Large intestine (tissue), 3 donors: ENCODE measurements at regions not wholly inside any gene's neighbourhood (a gene's known extent, or its start where the extent isn't known, plus 50 kb on each side); places are given as distances from the start of the nearest gene placed in this dataset.

Experiments used
- DNase-seq, 2 donors: peaks; one replicate each; pipeline versions ENCODE4 v3.0.0 to v3.0.0-alpha.2; 2013
- H3K27ac ChIP-seq: one replicate; pipeline ENCODE4 v1.5.1; 2013; ENCODE audit warnings: low read length
- H3K27me3 ChIP-seq: 2 replicates; pipeline ENCODE4 v1.6.1; 2013; ENCODE audit warnings: low read length; ENCODE audit not compliant: control insufficient read depth, insufficient read depth
- H3K36me3 ChIP-seq: 2 replicates; pipeline ENCODE4 v1.6.1; 2013; ENCODE audit warnings: low read length; ENCODE audit not compliant: control insufficient read depth, insufficient read depth
- H3K4me1 ChIP-seq: one replicate; pipeline ENCODE4 v1.6.1; 2013; ENCODE audit warnings: low read length; ENCODE audit not compliant: control insufficient read depth, insufficient read depth
- H3K4me3 ChIP-seq: one replicate; pipeline ENCODE4 v1.5.1; 2013; ENCODE audit warnings: low read length
- H3K9me3 ChIP-seq: one replicate; pipeline ENCODE4 v1.6.1; 2013; ENCODE audit warnings: mild to moderate bottlenecking, low read depth, low read length, moderate library complexity; ENCODE audit not compliant: control insufficient read depth
- WGBS: methylation state at CpG from one replicate; pipeline ENCODE4 v1.1.5; 2013; ENCODE audit warnings: low lambda C conversion rate; ENCODE audit not compliant: insufficient coverage; 5-methylcytosine and 5-hydroxymethylcytosine counted together

DNA sequence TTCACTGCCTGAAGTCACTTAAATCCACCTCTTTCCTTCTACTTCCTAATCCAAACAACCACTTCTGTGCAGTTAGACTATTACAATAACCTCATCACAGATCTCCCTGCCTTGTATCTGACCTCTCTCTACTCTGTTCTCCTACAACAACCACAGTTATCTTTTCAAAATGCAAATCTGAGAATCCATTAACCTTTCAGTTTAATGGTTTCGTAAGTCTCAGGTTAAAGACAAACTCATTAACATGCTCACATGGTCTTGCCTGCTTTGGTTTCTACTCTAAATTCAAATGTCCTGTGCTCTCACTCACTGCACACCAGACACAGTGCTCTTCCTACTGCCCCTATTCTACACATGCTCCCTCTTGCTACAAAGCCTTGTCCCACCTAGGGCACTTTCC lies 406.5 kb upstream of the THBS1 start:
- Histone ChIP-seq H3K27ac (peak overlapping the region; percentile 62), H3K27me3 (no peaks in the 10 kb centered on the region), H3K9me3 (no peaks in the 10 kb centered on the region), H3K36me3 (no peaks in the 10 kb centered on the region), H3K4me1 (peaks cover 19% of the 10 kb centered on the region), H3K4me3 (no peak overlapping the region)
- DNase-seq, result peak in 1 of 2 donors; percentile 62
- WGBS, result 57% methylated on average over 1 of the region's 1 CpG

DNA sequence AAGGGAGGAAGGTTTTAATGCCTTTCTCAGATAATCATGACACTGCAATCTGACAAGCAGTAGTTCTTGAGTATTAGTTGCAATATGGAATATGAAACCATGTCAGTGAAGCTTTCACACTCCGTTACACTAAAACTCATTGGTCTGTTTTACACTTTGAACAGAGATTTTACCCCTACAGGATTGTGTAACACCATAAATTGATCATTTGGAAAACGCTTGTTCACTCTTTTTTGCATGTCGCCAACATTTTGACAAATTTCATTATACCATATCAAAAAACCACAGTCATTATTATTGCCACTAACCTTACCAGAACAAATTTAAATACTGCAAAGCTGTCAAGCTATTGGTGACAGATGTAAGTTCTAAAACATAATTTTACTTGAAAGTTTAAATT lies 404.8 kb upstream of the THBS1 start:
- H3K27ac ChIP-seq, result no peak overlapping the region
- no peak for DNase-seq
- no peaks in the 10 kb centered on the region for H3K27me3 ChIP-seq
- WGBS, result 100% methylated on average over 2 of the region's 3 CpGs
- H3K4me3 ChIP-seq, result no peak overlapping the region
- peaks cover 23% of the 10 kb centered on the region for H3K4me1 ChIP-seq
- no peaks in the 10 kb centered on the region for H3K9me3 ChIP-seq
- H3K36me3 ChIP-seq, result no peaks in the 10 kb centered on the region

DNA sequence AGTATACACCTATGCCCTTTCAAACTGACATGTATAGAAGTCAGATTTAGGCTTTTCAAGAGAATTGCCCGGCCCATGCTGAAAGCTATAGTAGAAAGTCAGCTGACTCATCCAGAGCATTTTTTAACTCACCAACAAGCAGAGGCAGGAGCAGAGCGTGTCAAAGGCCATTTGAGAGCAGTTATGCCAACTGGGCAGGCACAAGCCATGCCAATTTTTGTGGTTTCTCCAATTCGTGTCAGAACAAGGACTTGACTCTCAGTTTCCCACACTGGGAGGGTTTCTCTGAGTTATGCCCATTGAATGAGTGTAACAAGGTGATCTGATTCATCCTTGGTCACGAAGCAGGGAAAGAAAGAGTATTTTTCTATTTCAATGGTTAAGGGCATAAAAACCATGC lies 403.3 kb upstream of the THBS1 start:
- H3K36me3 ChIP-seq, result no peaks in the 10 kb centered on the region
- no peaks in the 10 kb centered on the region for H3K9me3 ChIP-seq
- H3K27ac ChIP-seq, result no peak overlapping the region
- no peaks in the 10 kb centered on the region for H3K27me3 ChIP-seq
- 90% methylated on average over 2 of the region's 4 CpGs for WGBS
- H3K4me3 ChIP-seq, result no peak overlapping the region
- no peak for DNase-seq
- peaks cover 30% of the 10 kb centered on the region for H3K4me1 ChIP-seq

DNA sequence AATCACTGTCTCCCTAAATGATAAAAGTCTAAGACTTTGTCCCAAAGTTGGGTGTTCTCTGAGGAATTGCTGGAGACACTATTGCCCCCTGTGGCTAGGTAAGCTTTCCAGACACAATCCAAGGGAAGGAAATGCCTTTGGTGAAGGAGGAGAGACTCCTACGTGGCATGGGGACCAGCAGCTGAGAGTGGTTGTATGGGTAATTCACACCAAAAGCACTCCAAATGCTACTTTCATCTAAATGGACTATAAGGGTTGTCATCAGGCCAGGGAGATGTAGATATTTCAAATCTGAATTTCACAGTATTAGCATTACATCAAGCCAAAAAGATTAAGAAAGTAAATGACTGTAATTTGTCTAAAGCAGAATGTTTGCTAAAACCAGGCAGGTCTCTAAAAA lies 400.8 kb upstream of the THBS1 start:
- Histone ChIP-seq H3K36me3 (no peaks in the 10 kb centered on the region), H3K9me3 (no peaks in the 10 kb centered on the region), H3K27me3 (no peaks in the 10 kb centered on the region), H3K4me1 (peaks cover 18% of the 10 kb centered on the region), H3K4me3 (no peak overlapping the region), H3K27ac (peak overlapping the region; percentile 12)
- no peak for DNase-seq
- WGBS, result no CpG with 5 or more reads among the region's 1 CpG

DNA sequence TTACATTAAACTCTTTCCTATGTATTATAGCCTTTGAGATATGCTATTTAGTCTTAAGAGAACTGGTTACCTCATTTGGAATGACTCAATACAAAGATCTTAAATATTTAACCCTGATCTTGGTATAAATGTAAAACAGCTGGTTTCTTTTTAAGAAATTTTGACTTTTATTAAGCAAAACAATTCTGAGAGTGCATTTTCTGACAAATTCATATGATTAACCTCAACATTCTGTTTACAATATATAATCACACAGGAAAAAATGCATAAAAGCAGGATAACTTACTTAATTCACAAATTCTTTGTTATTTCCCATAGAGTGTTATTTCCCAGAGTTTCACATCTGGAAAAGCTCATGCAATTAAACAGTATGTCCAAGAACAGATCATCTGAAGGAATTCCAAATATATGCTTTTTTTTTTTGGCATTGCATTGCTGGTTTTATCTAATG lies 400.4 kb upstream of the THBS1 start:
- H3K9me3 ChIP-seq, result no peaks in the 10 kb centered on the region
- H3K36me3 ChIP-seq, result no peaks in the 10 kb centered on the region
- no peaks in the 10 kb centered on the region for H3K27me3 ChIP-seq
- H3K4me3 ChIP-seq, result no peak overlapping the region
- H3K4me1 ChIP-seq, result peaks cover 18% of the 10 kb centered on the region
- DNase-seq, result peak in 1 of 2 donors; percentile 13
- H3K27ac ChIP-seq, result no peak overlapping the region

DNA sequence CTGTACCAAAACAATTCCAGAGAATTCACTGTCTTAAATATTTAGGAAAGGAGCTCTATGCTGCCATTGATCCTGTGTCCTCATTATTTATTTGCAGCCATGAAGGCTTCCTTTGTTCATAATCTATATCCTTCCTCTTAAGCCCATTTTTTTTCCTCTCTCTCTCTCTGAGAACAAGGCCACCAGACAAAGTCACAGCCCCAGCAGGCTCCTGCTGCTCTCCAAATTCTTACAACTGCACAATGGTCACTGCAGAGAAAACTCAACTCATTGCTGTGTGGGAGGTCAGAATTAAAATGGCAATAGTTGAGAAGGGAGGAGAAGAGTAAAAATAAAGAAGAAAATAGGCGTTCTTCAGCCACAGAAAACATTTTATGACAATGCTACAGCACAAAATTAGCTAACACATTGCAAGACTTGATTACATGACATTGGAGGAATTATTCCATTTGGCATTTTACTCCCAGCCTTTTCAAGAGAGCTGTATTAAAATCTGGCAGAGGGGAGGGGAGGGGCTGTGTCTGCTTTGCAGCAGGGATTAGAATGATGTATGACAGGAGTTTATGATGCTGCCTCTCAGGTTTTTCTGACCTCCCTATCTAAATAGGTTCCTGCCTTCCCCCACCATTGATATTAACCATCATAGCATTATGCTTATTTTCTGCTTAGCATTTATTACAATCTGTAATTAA lies 399.7 kb upstream of the THBS1 start:
- H3K9me3 ChIP-seq, result no peaks in the 10 kb centered on the region
- H3K4me1 ChIP-seq, result peaks cover 18% of the 10 kb centered on the region
- WGBS, result no CpG with 5 or more reads among the region's 1 CpG
- H3K27me3 ChIP-seq, result no peaks in the 10 kb centered on the region
- peak overlapping the region; percentile 78 for H3K27ac ChIP-seq
- peak in 1 of 2 donors; percentile 3 for DNase-seq
- H3K36me3 ChIP-seq, result no peaks in the 10 kb centered on the region
- H3K4me3 ChIP-seq, result no peak overlapping the region

DNA sequence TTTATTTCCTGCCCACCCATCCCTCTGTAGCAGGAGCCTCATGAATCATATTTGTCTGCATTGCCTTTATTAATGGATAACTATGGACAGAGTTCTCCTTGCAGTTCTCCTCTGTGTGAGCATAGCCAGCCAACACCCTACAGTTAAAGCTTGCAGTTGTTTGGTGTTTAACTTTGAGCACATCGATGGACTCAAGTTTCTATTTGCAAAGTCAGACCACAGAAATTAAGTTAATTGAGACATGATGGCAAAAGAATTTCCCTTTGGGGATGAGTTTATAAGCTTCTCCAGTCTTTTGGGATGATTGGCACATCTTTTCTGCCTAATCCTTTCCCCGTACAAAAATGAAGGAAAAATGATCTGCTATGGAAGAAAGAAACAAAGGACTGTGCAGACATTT lies 398.9 kb upstream of the THBS1 start:
- peak in 1 of 2 donors; percentile 52 for DNase-seq
- H3K9me3 ChIP-seq, result no peaks in the 10 kb centered on the region
- WGBS, result 38% methylated on average over 1 of the region's 2 CpGs
- peaks cover 18% of the 10 kb centered on the region for H3K4me1 ChIP-seq
- no peak overlapping the region for H3K4me3 ChIP-seq
- no peaks in the 10 kb centered on the region for H3K36me3 ChIP-seq
- peak overlapping the region; percentile 78 for H3K27ac ChIP-seq
- peaks cover 2% of the 10 kb centered on the region for H3K27me3 ChIP-seq

DNA sequence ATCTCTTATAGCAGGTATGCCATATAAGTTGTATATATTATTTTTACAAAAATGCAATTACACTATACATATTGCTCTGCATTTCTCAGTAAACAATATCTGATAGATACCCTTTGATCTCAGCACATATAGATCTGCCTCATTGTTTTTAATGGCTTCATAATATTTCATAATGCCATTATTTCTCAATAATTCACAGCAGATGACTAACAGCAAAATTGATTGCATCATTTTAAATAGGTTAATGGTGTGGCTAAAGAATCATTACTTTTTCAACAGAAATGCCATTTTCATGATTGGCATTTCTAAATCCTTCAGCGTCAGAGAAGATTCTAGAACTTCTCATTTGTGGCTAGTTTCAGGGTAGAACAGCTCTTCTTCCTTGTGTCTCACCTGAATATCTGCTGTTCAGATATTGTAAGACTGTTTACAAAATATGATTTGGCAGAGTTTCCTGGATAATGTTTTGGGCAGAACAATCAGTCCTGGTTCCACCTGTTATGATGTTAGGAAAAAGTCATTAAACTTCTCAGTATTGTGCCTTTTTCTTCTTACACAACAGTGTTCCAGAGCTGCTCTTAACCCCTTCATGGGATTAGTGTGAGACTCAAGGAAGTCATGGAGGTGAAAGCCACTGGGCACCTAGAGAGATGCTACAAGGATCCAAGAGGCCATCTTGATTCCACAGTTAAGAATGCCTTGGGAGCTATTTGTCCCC lies 397.6 kb upstream of the THBS1 start:
- WGBS, result 100% methylated on average over 1 of the region's 1 CpG
- DNase-seq, result no peak
- Histone ChIP-seq H3K9me3 (no peaks in the 10 kb centered on the region), H3K27ac (no peak overlapping the region), H3K4me1 (peaks cover 18% of the 10 kb centered on the region), H3K27me3 (peaks cover 2% of the 10 kb centered on the region), H3K36me3 (no peaks in the 10 kb centered on the region), H3K4me3 (no peak overlapping the region)

DNA sequence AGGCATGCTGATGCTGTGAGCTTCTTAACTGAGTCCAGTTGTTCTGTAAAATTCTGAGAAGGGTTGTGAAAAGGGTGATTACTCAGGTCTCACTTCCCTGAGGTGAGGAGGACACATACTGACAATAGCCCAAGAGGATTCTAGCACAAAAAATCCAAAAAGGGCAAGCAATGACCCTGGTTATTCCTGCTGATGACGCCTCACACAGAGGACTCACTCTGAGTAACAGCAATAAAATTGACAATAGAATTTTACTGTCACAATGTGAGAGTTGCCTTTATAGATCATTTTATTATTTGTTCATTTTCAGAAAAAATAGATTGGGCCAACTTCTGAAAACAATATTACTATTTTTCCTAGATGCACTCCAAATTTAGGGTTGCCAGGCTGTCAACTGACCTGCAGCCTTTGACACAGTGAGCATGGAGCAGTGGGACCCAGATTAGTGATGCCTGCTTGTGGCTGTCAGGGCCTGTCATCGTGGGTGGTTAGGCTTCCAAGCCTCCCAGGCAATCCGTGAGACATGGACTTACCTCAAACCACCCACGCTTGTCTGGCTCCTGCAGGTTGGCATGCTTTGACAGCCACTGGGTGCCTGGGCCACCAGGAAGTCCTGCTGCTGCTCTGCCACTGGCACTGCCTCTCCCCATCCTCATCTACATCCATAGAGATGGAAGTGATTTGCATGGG lies 396.0 kb upstream of the THBS1 start:
- no peak for DNase-seq
- peaks cover 2% of the 10 kb centered on the region for H3K27me3 ChIP-seq

DNA sequence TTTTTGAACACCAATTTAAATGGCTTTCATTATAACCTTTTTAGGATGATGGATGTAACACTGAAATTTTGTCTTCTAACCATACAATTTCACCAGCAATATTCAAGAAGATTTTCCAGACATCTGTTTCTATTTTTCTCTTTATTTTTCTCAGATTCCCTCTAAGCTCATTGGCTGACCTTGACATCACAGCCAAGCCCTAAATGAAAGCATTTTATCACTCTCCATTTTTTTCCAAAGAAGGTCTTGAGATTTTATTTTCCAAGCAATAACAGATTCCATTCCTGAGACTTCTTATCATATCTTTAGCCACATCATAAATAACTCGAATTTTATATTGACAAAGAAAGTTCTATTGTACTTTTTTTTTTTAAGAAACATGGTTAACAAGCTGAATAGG lies 392.6 kb upstream of the THBS1 start:
- no peak for DNase-seq
- H3K4me3 ChIP-seq, result no peak overlapping the region
- H3K27me3 ChIP-seq, result peaks cover 2% of the 10 kb centered on the region
- no peaks in the 10 kb centered on the region for H3K9me3 ChIP-seq
- no peaks in the 10 kb centered on the region for H3K36me3 ChIP-seq
- H3K4me1 ChIP-seq, result no peaks in the 10 kb centered on the region
- whole genome bisulfite sequencing, result no CpG with 5 or more reads among the region's 1 CpG
- H3K27ac ChIP-seq, result no peak overlapping the region

More for the DNA sequence above, 396.0 kb upstream of the THBS1 start:
- Histone ChIP-seq H3K27ac (no peak overlapping the region), H3K36me3 (no peaks in the 10 kb centered on the region), H3K4me1 (peaks cover 18% of the 10 kb centered on the region), H3K4me3 (no peak overlapping the region), H3K9me3 (no peaks in the 10 kb centered on the region)
- no CpG with 5 or more reads among the region's 4 CpGs for WGBS
